ENCODE measurements at regions not wholly inside any gene's neighbourhood (a gene's known extent, or its start where the extent isn't known, plus 50 kb on each side); places are given as distances from the start of the nearest gene placed in this dataset.

DNA sequence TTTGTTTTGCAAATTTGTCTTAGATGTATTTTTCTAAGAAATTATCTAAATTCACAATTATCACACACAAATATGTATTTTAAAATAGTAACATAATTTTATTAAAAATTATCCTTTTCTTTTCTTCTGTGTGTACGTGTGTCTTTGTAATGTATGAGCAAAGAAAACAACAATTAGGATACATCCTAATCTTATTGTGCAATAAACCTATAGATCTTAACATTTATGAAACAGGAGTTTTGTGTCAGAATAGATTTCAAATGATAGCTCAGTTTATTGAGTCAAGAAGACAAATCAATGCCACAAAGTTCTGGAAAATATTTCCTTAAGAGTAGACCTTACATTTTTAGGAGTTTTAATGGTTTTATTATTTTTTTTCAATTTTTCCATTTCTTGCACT is 212.2 kb downstream of the KCNJ3 start (continued):
- TF ChIP-seq, protein P1, sequence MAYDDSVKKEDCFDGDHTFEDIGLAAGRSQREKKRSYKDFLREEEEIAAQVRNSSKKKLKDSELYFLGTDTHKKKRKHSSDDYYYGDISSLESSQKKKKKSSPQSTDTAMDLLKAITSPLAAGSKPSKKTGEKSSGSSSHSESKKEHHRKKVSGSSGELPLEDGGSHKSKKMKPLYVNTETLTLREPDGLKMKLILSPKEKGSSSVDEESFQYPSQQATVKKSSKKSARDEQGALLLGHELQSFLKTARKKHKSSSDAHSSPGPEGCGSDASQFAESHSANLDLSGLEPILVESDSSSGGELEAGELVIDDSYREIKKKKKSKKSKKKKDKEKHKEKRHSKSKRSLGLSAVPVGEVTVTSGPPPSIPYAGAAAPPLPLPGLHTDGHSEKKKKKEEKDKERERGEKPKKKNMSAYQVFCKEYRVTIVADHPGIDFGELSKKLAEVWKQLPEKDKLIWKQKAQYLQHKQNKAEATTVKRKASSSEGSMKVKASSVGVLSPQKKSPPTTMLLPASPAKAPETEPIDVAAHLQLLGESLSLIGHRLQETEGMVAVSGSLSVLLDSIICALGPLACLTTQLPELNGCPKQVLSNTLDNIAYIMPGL (CRISPR knock-in tag; IDR thresholded peaks at IDR 0.05; ENCODE audit: borderline replicate concordance), result no peak
- no peak for TF ChIP-seq FOXS1 (CRISPR knock-in tag; IDR thresholded peaks at IDR 0.05)
- TF ChIP-seq CHD2 (IDR thresholded peaks at IDR 0.05; ENCODE audit: low read length, partially characterized antibody), result no peak

DNA sequence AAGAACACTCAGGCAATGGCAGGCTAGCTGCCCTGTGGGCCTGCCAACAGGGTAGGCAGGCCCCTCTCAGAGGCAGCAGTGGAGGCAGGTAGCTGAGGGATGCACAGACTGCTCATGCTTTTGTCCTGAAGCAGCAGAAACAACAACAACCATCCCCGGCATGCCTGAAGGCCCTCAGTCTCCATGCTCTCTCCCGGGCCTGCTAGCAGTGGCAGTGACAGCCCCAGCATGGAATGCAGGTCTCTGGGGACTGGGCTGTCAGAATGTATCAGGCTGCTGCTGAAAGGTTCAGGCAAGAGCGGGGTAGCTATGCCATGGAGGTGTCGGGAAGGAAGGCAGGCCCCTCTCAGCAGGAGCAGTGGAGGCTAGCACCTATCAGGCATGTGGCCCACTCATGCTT is 209.8 kb downstream of the KCNJ3 start:
- H3K4me3 ChIP-seq, result no peak overlapping the region
- no peak overlapping the region for H3K27ac ChIP-seq
- FAIRE-seq (no peak), DNase-seq (ENCODE audit: low read depth in 1 of 2, low spot score in 1 of 2) (no peak), ATAC-seq (no peak)
- H3K4me2 ChIP-seq, result no peak overlapping the region
- TF ChIP-seq MAX (IDR thresholded peaks at IDR 0.05), result no peak
- no peak for TF ChIP-seq SREBF2 (IDR thresholded peaks at IDR 0.05)
- TF ChIP-seq BHLHE40 (IDR thresholded peaks at IDR 0.05; ENCODE audit: low read depth, low read length), result no peak
- no peak for TF ChIP-seq NFE2L2 (conservative IDR thresholded peaks at IDR 0.05; ENCODE audit: low read length)
- TF ChIP-seq MAZ (IDR thresholded peaks at IDR 0.05; ENCODE audit: borderline replicate concordance, low read depth, low read length), result no peak
- TF ChIP-seq POLR2AphosphoS2 (conservative IDR thresholded peaks at IDR 0.05; ENCODE audit: low read length), result no peak
- TF ChIP-seq, protein P2, sequence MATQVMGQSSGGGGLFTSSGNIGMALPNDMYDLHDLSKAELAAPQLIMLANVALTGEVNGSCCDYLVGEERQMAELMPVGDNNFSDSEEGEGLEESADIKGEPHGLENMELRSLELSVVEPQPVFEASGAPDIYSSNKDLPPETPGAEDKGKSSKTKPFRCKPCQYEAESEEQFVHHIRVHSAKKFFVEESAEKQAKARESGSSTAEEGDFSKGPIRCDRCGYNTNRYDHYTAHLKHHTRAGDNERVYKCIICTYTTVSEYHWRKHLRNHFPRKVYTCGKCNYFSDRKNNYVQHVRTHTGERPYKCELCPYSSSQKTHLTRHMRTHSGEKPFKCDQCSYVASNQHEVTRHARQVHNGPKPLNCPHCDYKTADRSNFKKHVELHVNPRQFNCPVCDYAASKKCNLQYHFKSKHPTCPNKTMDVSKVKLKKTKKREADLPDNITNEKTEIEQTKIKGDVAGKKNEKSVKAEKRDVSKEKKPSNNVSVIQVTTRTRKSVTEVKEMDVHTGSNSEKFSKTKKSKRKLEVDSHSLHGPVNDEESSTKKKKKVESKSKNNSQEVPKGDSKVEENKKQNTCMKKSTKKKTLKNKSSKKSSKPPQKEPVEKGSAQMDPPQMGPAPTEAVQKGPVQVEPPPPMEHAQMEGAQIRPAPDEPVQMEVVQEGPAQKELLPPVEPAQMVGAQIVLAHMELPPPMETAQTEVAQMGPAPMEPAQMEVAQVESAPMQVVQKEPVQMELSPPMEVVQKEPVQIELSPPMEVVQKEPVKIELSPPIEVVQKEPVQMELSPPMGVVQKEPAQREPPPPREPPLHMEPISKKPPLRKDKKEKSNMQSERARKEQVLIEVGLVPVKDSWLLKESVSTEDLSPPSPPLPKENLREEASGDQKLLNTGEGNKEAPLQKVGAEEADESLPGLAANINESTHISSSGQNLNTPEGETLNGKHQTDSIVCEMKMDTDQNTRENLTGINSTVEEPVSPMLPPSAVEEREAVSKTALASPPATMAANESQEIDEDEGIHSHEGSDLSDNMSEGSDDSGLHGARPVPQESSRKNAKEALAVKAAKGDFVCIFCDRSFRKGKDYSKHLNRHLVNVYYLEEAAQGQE (IDR thresholded peaks at IDR 0.05), result no peak
- TF ChIP-seq, protein P3, sequence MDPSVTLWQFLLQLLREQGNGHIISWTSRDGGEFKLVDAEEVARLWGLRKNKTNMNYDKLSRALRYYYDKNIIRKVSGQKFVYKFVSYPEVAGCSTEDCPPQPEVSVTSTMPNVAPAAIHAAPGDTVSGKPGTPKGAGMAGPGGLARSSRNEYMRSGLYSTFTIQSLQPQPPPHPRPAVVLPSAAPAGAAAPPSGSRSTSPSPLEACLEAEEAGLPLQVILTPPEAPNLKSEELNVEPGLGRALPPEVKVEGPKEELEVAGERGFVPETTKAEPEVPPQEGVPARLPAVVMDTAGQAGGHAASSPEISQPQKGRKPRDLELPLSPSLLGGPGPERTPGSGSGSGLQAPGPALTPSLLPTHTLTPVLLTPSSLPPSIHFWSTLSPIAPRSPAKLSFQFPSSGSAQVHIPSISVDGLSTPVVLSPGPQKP (IDR thresholded peaks at IDR 0.05; ENCODE audit: low read depth, low read length), result no peak
- TF ChIP-seq ESRRA (IDR thresholded peaks at IDR 0.05; ENCODE audit: borderline replicate concordance, low read length), result no peak
- no peak for TF ChIP-seq POLR2A (IDR thresholded peaks at IDR 0.05; ENCODE audit: low read length)
- no peak for TF ChIP-seq CHD2 (IDR thresholded peaks at IDR 0.05; ENCODE audit: low read length, partially characterized antibody)
- TF ChIP-seq NR3C1 (IDR thresholded peaks at IDR 0.05), result no peak
- no peak for TF ChIP-seq EHF (CRISPR knock-in tag; IDR thresholded peaks at IDR 0.05)
- TF ChIP-seq ZNF302 (CRISPR knock-in tag; IDR thresholded peaks at IDR 0.05), result no peak
- no peak for TF ChIP-seq ZFP36 (IDR thresholded peaks at IDR 0.05; ENCODE audit: borderline replicate concordance, partially characterized antibody)
- CTCF ChIA-PET, result no interaction called here
- H3K9me3 ChIP-seq, result no peaks in the 10 kb centered on the region
- WGBS (ENCODE audit: missing lambda C conversion rate), result 58% methylated on average over 4 of the region's 4 CpGs
- POLR2A ChIA-PET, result no interaction called here
- no peaks in the 10 kb centered on the region for H3K4me1 ChIP-seq

Small RNA genes in the stretch of these regions (small RNA-seq; reads per million reads assigned to genes)
- gene MTCO1P45 (0 reads per million in 6 experiments), gene RNU6-1001P (0 reads per million in 6 experiments), gene RNU6-546P (0 to 0.26 (median 0) reads per million in 6 experiments)

All from A549 (cell line).